Astrocyte (in vitro differentiated cells and primary cell): ENCODE measurements at regions not wholly inside any gene's neighbourhood (a gene's known extent, or its start where the extent isn't known, plus 50 kb on each side); places are given as distances from the start of the nearest gene placed in this dataset.

Source experiments
- DNase-seq: peaks from one replicate; pipeline ENCODE4 v3.0.0-alpha.2; 2010; ENCODE audit warnings: low read depth
- FAIRE-seq: peaks from 2 replicates; lab custom pipeline; 2011; peaks lifted over from hg19 to GRCh38; lab: Jason Lieb, UNC
- H2AFZ ChIP-seq: 2 replicates; pipeline ENCODE4 v1.6.0; 2012; ENCODE audit warnings: low read depth, low read length, inconsistent platforms
- H3K27ac ChIP-seq: 2 replicates; pipeline ENCODE4 v1.5.1; 2011; ENCODE audit warnings: low read depth, low read length, inconsistent platforms
- H3K27me3 ChIP-seq: 2 replicates; pipeline ENCODE4 v1.6.0; 2011; ENCODE audit warnings: low read length, inconsistent platforms; ENCODE audit not compliant: insufficient read depth
- H3K36me3 ChIP-seq: 2 replicates; pipeline ENCODE4 v1.5.1; 2011; ENCODE audit warnings: low read length, inconsistent platforms; ENCODE audit not compliant: insufficient read depth
- H3K4me1 ChIP-seq: 2 replicates; pipeline ENCODE4 v1.5.1; 2011; ENCODE audit warnings: low read length, inconsistent platforms; ENCODE audit not compliant: insufficient read depth
- H3K4me2 ChIP-seq: 2 replicates; pipeline ENCODE4 v1.6.0; 2012; ENCODE audit warnings: low read length, inconsistent platforms
- H3K4me3 ChIP-seq: 2 replicates; pipeline ENCODE4 v1.5.1; 2011; ENCODE audit warnings: low read depth, mild to moderate bottlenecking, low read length, inconsistent platforms; ENCODE audit not compliant: insufficient read depth
- H3K79me2 ChIP-seq: 2 replicates; pipeline ENCODE4 v1.6.0; 2012; ENCODE audit warnings: mild to moderate bottlenecking, low read length, inconsistent platforms; ENCODE audit not compliant: insufficient read depth
- H3K9ac ChIP-seq: 2 replicates; pipeline ENCODE4 v1.6.0; 2012; ENCODE audit warnings: mild to moderate bottlenecking, low read length, inconsistent platforms
- H3K9me3 ChIP-seq: 2 replicates; pipeline ENCODE4 v1.5.1; 2012; ENCODE audit warnings: low read depth, mild to moderate bottlenecking, low read length, inconsistent platforms; ENCODE audit not compliant: insufficient read depth
- H4K20me1 ChIP-seq: 2 replicates; pipeline ENCODE4 v1.6.0; 2012; ENCODE audit warnings: low read length, inconsistent platforms; ENCODE audit not compliant: insufficient read depth
- H3K27ac Mint-ChIP-seq: one replicate; pipeline ENCODE4 v1.8.0; 2021; ENCODE audit warnings: mild to moderate bottlenecking, mixed read lengths; ENCODE audit not compliant: unreplicated experiment
- H3K27me3 Mint-ChIP-seq: one replicate; pipeline ENCODE4 v1.8.0; 2021; ENCODE audit warnings: low read depth, mixed read lengths; ENCODE audit not compliant: unreplicated experiment
- H3K36me3 Mint-ChIP-seq: one replicate; pipeline ENCODE4 v1.8.0; 2021; ENCODE audit warnings: low read depth, mixed read lengths; ENCODE audit not compliant: unreplicated experiment
- H3K4me1 Mint-ChIP-seq: one replicate; pipeline ENCODE4 v1.8.0; 2021; ENCODE audit warnings: low read depth, mixed read lengths; ENCODE audit not compliant: unreplicated experiment
- H3K4me3 Mint-ChIP-seq: one replicate; pipeline ENCODE4 v1.8.0; 2021; ENCODE audit warnings: mild to moderate bottlenecking, moderate library complexity, mixed read lengths; ENCODE audit not compliant: unreplicated experiment
- H3K9me3 Mint-ChIP-seq: one replicate; pipeline ENCODE4 v1.8.0; 2021; ENCODE audit warnings: mild to moderate bottlenecking, mixed read lengths; ENCODE audit not compliant: unreplicated experiment
- CTCF ChIP-seq: IDR thresholded peaks from 2 replicates; pipeline ENCODE4 v1.5.1; 2011; ENCODE audit warnings: low read depth, mild to moderate bottlenecking, inconsistent platforms, low read length, moderate library complexity; ENCODE audit not compliant: insufficient read depth
- EZH2 ChIP-seq: IDR thresholded peaks from 2 replicates; pipeline ENCODE4 v1.6.1; 2012; ENCODE audit warnings: mild to moderate bottlenecking, low read length, inconsistent platforms; ENCODE audit not compliant: insufficient read depth

- no peaks in the 10 kb centered on the region for H3K36me3 Mint-ChIP-seq
- Histone ChIP-seq H3K9ac (no peak overlapping the region), H3K4me2 (no peak overlapping the region), H3K9me3 (no peaks in the 10 kb centered on the region), H3K36me3 (no peaks in the 10 kb centered on the region), H2AFZ (no peak overlapping the region), H3K4me1 (peaks cover 21% of the 10 kb centered on the region), H3K27ac (no peak overlapping the region), H3K79me2 (no peaks in the 10 kb centered on the region), H3K27me3 (no peaks in the 10 kb centered on the region), H4K20me1 (no peaks in the 10 kb centered on the region), H3K4me3 (no peak overlapping the region)
- TF ChIP-seq CTCF (no peak), EZH2 (no peak)
- H3K27ac Mint-ChIP-seq: no peak overlapping the region
- H3K9me3 Mint-ChIP-seq: peaks cover 2% of the 10 kb centered on the region
- H3K4me3 Mint-ChIP-seq: no peak overlapping the region
- no peak for FAIRE-seq
- peaks cover 10% of the 10 kb centered on the region for H3K4me1 Mint-ChIP-seq
- peaks cover 26% of the 10 kb centered on the region for H3K27me3 Mint-ChIP-seq
- DNase-seq: no peak
These were observed 165.2 kb upstream of the CST7 start for GRCh38 chr20:24783631-24784492.

GRCh38 chr20:24784607-24785006, 164.5 kb upstream of the CST7 start:
- peaks cover 10% of the 10 kb centered on the region for H3K4me1 Mint-ChIP-seq
- Histone ChIP-seq H3K4me2 (no peak overlapping the region), H3K9me3 (no peaks in the 10 kb centered on the region), H3K79me2 (no peaks in the 10 kb centered on the region), H4K20me1 (no peaks in the 10 kb centered on the region), H3K4me3 (no peak overlapping the region), H3K36me3 (no peaks in the 10 kb centered on the region), H3K9ac (no peak overlapping the region), H3K27me3 (no peaks in the 10 kb centered on the region), H3K27ac (no peak overlapping the region), H2AFZ (no peak overlapping the region), H3K4me1 (peaks cover 21% of the 10 kb centered on the region)
- H3K4me3 Mint-ChIP-seq: no peak overlapping the region
- H3K9me3 Mint-ChIP-seq: peaks cover 2% of the 10 kb centered on the region
- FAIRE-seq (no peak), DNase-seq (no peak)
- no peak overlapping the region for H3K27ac Mint-ChIP-seq
- TF ChIP-seq CTCF: no peak
- TF ChIP-seq EZH2: no peak
- no peaks in the 10 kb centered on the region for H3K36me3 Mint-ChIP-seq
- H3K27me3 Mint-ChIP-seq: peaks cover 25% of the 10 kb centered on the region
